HG02759 (cell line): ENCODE measurements at regions not wholly inside any gene's neighbourhood (a gene's known extent, or its start where the extent isn't known, plus 50 kb on each side); places are given as distances from the start of the nearest gene placed in this dataset.
A peak's percentile ranks its signal among the peaks of the same experiment; 100 is the strongest.

Source experiments
- ATAC-seq: cut with Tn5 transposase; IDR thresholded peaks from one replicate; pipeline ENCODE4 v1.9.1; 2021; ENCODE audit warnings: mild to moderate bottlenecking, moderate library complexity; ENCODE audit not compliant: unreplicated experiment

DNA sequence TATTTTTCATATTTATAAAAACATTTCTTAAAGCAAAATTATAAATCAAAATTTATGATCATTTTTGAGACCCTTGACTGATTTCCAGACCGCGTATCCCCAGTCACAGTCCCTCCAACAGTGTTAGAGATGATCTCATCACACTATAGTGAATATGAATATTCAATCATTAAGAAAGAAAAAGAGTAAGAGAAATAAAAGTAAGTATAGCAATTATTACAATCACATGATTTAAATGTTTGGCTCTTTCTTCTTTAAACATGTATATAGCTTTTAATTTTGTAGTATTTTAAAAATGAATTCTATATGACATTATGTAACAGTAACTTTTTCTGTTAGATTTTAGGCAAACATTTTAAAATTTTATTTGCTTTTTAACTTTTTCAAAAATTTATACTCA is 438.3 kb downstream of the RFPL4B start:
- no peak for ATAC-seq

GRCh38 chr6:112786801-112787200 is 439.7 kb downstream of the RFPL4B start:
- ATAC-seq = no peak

DNA sequence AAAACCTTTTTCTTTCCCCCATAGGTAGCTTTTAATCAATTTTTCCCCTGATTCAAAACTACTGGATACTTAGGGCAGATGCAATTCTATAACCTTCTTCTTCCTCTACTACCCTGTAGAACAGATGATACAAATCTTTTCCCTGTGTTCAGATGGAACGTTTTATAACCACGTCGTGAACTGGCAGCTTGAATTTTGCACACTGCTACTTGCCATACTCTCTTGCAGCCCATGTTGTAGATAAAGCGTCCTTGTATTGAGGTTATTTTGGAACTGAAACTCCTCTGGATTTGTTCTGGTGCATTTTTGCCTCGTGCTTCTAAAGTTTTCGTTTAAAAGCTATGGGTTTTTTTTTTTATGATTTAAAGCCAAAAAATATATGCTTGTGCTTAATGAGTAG is 440.2 kb downstream of the RFPL4B start:
- no peak for ATAC-seq

DNA sequence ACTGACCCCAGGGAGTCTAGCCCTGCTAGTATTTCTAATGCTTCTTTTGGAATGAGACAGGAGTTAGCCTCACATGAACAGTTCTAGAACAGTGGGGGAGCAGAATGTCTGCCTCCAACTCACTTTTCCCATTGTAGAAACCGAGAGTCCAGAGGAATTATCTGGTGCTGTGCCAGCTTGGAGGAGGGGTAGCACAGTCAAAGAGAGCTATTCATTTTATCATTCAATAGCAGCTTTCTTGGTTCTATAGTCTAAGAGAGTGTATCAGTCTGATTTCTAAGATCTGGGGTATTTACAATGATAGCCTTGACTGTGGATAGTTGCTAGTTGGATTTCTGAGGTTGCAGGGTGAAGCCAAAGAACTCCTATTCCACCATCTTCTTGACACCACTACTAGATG is 448.2 kb downstream of the RFPL4B start:
- no peak for ATAC-seq

- ATAC-seq = no peak
Observed at GRCh38 chr6:112796712-112797111, 449.6 kb downstream of the RFPL4B start.

DNA sequence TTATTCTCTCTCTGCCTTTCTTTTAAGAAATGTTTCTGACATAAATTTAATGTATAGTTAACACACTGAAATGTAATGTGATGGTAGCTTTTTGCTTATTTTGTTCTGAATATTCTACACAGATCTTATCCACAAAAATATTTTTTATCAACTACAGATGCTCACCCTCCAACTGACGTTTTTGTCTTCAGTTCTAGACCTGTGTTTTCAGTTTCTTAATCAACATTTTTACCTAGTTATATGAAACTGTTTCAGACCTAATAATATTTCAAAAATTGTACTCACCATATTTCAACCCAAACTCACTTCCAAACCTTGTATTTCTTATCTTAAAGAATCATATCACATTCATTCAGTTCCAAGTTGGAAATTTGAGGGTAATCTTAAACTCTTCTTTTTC is 452.8 kb downstream of the RFPL4B start:
- no peak for ATAC-seq

- no peak for ATAC-seq
Observed at GRCh38 chr6:112800439-112800838, 453.3 kb downstream of the RFPL4B start.

GRCh38 chr6:112800916-112801315 is 453.8 kb downstream of the RFPL4B start:
- no peak for ATAC-seq

DNA sequence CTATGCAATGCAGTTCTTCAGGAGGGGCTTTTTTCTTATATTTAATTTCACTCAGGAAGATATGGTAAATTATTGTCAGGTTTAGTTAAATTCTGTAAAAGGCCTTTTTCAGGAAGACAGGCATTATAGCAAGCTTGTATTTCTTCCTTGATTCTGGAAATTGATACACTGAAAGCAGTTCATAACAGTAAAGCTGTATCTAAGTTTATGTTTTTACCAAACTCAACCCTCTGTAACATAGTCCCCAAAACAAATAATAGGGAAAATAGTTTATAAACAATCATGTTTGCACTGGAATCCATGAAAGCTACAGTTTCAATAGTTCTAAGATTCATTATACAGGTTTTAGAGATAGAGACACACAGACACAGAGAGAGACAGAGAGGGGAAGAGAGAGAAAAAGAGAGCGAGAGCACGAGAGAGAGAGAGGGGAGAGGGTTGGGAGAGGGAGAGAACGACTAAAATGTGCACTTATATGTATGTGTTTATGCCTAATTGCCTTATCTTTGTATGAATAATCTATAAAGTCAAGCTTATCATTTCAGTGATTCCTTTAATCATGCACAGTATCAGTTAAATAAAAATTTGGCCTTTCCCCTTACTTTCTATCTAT is 454.4 kb downstream of the RFPL4B start:
- ATAC-seq = no peak

DNA sequence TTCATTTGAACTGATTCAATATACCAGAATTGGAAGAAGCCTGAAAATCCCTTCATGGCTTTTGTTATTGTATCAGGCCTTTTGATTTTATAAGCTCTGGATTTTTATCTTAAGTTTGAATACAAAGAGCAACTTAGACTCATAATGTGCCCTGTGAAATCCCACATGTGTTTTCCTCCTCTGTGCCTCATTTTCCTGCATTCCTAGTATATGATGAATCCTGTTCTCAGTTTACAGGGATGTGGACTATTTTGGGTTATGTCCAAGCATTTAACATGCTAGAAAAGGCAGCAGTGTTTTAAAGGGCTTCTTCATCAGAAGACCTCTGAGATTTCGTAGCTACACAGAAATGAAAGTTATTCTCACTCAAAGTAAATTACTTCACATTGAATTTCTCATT is 455.0 kb downstream of the RFPL4B start:
- no peak for ATAC-seq

GRCh38 chr6:112804638-112805330 is 457.7 kb downstream of the RFPL4B start:
- ATAC-seq = no peak

DNA sequence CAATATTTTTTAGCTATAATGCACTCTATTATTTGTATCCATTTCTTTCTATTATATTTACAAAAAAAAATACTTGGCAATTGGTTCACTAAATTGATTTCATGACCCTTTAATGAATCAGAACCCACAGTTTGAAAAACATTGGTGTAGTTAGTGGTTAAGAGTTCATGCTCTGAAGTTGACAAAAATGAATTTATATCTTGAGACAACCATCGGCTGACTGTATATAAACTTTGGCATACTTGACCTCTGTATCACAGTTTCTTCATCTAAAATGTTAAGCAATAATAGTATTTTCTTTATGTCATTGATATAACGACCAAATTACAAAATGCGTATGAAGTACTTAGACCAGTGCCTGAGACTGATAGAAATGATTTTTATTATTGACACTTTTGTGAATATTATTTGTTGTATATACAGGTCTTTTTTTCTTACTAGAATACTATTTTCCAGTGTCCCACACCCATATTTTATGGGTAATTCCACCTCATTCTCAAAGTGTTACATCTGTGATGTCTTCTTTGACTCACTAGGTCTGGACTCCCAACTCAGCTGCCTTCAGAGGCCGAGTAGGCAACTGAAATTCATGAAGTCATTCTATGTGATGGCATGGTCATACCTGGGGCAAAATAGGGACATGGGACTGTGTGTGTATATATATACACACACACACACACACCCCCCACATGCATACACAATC is 459.2 kb downstream of the RFPL4B start:
- ATAC-seq = no peak

DNA sequence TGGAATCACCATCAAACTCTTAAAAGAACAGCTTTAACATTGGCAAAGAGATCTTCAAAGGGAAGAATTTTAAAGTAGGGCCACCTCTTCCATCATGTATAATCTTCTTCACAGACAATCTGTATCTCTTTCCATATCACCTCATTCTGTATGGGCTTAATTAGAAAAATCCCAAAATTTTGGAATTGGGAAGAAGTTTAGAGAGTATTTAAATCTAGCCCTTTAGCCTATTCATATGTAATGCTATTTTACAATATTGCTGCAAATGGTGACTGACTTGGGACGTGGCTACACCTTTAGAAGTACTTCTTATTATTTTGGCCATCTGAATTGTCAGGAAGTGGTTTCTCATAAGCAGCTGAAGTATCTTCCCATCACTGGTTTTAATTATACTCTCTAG is 474.3 kb downstream of the RFPL4B start:
- no peak for ATAC-seq

DNA sequence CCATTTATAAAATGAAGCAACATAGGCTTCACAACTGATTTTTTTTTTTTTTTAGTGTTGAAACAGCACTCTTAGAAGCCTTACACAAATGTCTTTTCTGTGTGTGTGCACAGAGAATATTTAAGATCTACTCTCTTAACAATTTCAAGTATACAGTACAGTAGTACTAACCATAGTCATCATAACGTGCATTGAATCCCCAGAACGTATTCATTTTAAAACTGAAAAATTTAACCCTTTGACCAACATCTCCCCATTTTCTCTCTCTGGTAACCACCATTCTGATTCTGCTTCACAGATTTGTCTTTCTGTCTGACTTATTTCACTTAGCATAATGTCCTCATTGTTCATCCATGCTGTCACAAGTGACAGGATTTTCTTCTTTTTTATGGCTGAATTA is 475.6 kb downstream of the RFPL4B start:
- ATAC-seq = no peak

DNA sequence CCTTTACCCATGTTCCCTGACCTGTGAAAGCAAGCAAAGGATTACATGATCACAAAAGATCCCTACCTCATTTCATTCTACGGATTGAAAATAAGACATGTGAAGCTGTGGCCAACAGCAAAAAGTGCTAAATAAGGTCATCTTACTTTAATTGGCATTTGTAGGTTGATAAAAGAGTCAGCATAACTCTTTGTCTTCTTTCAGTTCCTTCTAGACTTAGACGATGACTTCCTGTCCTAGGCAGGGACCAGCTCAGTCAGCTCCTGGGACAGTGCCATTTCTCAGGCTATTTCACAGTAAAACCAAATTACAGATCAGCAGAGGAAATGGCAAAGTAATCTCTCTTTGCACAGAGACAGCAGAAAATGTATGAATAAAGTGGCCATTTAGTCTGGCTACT is 480.7 kb downstream of the RFPL4B start:
- ATAC-seq = peak; percentile 91

DNA sequence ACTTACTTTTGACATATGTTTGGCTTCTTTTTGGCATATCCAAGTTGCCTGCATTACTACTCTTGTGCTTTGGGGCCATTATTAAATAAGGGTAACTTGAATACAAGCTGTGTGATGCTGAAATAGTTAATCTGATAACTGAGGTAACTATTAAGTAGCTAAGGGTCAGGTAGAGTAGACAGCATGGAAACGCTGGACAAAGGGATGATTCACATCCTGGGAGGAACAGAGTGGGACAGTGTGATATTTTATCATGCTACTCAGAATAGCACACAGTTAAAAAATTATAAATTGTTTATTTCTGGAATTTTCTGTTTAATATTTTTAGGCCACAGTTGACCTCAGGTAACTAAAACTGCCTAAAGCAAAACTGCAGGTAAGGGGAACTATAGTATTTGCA is 483.9 kb downstream of the RFPL4B start:
- ATAC-seq = no peak

DNA sequence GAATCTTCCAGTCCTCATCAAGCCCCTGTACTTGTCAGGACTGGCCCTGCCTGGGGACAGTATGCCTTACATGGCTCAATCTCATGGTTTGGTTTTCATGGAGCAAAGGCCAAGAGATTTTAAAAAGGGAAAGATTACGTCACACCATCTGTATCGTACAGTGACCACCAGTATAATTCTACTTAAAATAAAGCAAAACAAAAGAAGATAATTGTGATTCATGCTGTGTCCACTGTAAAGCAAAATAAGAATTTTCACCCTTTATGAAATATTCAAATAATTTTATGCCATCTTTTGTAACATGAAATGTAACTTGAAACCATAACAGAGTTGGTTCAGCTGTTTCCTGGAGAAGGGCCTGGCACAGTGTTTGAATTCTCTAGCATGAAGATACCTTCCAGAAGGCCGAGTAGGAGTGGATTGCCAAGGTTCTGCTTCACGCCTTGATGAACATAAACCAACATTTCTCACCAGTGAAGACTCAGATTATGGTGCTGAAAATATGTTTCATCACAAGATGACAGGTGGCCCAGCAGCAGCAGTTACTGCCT is 486.5 kb downstream of the RFPL4B start:
- no peak for ATAC-seq

GRCh38 chr6:112835078-112835477 is 487.9 kb downstream of the RFPL4B start:
- no peak for ATAC-seq

- ATAC-seq = no peak
Observed at GRCh38 chr6:112839525-112839961, 492.4 kb downstream of the RFPL4B start.

DNA sequence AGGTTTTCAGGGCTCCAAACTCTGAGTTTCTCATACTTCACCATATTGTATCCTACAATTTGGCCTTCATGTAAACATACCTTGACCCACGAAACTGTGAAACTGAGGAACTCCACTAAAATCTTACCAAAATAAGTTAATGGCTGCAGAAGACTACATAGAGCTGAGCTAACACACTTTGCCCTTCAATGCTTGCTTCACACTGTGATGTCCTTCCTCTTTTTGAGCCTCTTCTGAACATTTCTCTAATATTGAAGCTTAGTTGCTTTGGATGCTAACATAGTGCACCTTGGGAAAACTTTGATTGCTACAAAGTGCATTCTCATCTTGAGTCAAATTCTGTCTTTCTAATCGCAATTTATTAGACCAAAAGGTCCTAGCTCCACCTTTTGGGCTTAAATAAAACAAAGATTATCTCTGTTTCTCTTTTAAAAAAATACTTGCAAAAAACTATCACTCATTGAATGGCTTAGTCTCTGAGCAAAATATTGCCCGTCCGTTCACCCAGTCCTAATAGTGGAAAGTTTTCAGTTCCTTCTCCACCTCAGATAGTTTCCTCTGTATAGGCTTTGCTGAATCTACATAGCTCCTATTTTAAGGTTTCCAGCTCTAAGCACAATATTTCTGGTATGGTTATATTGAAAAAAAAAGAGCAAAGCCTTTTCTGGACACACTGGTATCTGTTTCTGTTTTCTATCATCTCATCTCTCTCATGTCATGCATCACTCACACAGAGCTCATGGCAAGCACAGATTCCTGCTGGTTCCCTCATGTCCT is 494.6 kb downstream of the RFPL4B start:
- peak; percentile 65 for ATAC-seq

DNA sequence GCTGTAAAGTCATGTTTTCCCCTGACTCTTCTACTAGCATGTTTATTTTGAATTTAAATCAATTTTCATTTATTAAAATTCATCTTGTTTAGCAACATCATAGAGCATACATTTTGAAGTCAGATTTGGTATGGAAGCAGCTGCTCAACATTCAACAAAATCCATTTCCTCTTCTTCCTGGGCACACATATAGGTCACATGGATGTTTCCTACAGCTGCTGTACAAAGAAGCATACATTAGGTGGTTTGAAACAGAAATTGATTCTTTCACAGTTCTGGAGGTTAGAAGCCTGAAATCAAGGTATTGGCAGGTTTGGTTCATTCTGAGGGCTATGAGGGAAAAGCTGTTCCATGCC is 495.2 kb downstream of the RFPL4B start:
- peak; percentile 6 for ATAC-seq
